Mesendoderm (in vitro differentiated cells): ENCODE measurements at regions not wholly inside any gene's neighbourhood (a gene's known extent, or its start where the extent isn't known, plus 50 kb on each side); places are given as distances from the start of the nearest gene placed in this dataset.

ENCODE experiments used
- DNase-seq: peaks from one replicate; pipeline ENCODE4 v3.0.0; 2013
- H2AK5ac ChIP-seq: 2 replicates; pipeline ENCODE4 v1.6.1; 2013; ENCODE audit warnings: low read length, inconsistent platforms
- H2BK120ac ChIP-seq: 2 replicates; pipeline ENCODE4 v1.6.1; 2013; ENCODE audit warnings: low read depth, mild to moderate bottlenecking, low read length, moderate library complexity, mixed read lengths
- H2BK15ac ChIP-seq: replicated peaks from 2 replicates; pipeline ENCODE4 v1.6.1; 2013; ENCODE audit warnings: low read depth, mild to moderate bottlenecking, moderate library complexity
- H2BK5ac ChIP-seq: 2 replicates; pipeline ENCODE4 v1.6.1; 2013; ENCODE audit warnings: low read length, inconsistent platforms
- H3K18ac ChIP-seq: 2 replicates; pipeline ENCODE4 v1.6.1; 2013; ENCODE audit warnings: mild to moderate bottlenecking, low read length, mixed read lengths
- H3K23ac ChIP-seq: one replicate; pipeline ENCODE4 v1.6.1; 2013; ENCODE audit warnings: low read length
- H3K27ac ChIP-seq: 2 replicates; pipeline ENCODE4 v1.5.1; 2013; ENCODE audit warnings: low read depth, mild to moderate bottlenecking, inconsistent platforms, low read length, moderate library complexity
- H3K27me3 ChIP-seq: 2 replicates; pipeline ENCODE4 v1.6.1; 2013; ENCODE audit warnings: low read length, control low read depth, mild to moderate bottlenecking, inconsistent platforms; ENCODE audit not compliant: insufficient read depth, poor library complexity
- H3K36me3 ChIP-seq: 2 replicates; pipeline ENCODE4 v1.6.1; 2013; ENCODE audit warnings: low read length, inconsistent platforms; ENCODE audit not compliant: control insufficient read depth, insufficient read depth
- H3K4ac ChIP-seq: one replicate; pipeline ENCODE4 v1.6.1; 2013; ENCODE audit warnings: low read depth, mild to moderate bottlenecking, low read length, moderate library complexity
- H3K4me1 ChIP-seq: 2 replicates; pipeline ENCODE4 v1.6.1; 2013; ENCODE audit warnings: low read depth, low read length, inconsistent platforms; ENCODE audit not compliant: control insufficient read depth
- H3K4me2 ChIP-seq: 2 replicates; pipeline ENCODE4 v1.6.1; 2013; ENCODE audit warnings: low read length
- H3K4me3 ChIP-seq: 2 replicates; pipeline ENCODE4 v1.5.1; 2013; ENCODE audit warnings: mild to moderate bottlenecking, low read length
- H3K56ac ChIP-seq: one replicate; pipeline ENCODE4 v1.6.1; 2013; ENCODE audit warnings: low read length
- H3K79me1 ChIP-seq: 2 replicates; pipeline ENCODE4 v1.6.1; 2013; ENCODE audit warnings: low read length, inconsistent platforms
- H3K79me2 ChIP-seq: 2 replicates; pipeline ENCODE4 v1.6.1; 2013; ENCODE audit warnings: mild to moderate bottlenecking, low read length; ENCODE audit not compliant: control insufficient read depth, insufficient read depth
- H3K9ac ChIP-seq: 2 replicates; pipeline ENCODE4 v1.6.1; 2013; ENCODE audit warnings: low read length, inconsistent platforms
- H4K5ac ChIP-seq: one replicate; pipeline ENCODE4 v1.6.1; 2013; ENCODE audit warnings: low read length
- H4K8ac ChIP-seq: one replicate; pipeline ENCODE4 v1.6.1; 2013; ENCODE audit warnings: low read depth, mild to moderate bottlenecking, control low read depth, low read length, moderate library complexity
- WGBS: extraction: QIAGEN DNeasy Blood & Tissue Kit; methylation state at CpG from one replicate; pipeline ENCODE4 v1.1.7; 2013; ENCODE audit warnings: low lambda C conversion rate, missing lambda C conversion rate; ENCODE audit not compliant: insufficient coverage; ENCODE audit errors: extremely low coverage; 5-methylcytosine and 5-hydroxymethylcytosine counted together

GRCh38 chr4:152050106-152050505 lies 289.3 kb upstream of the GATB start:
- no peaks in the 10 kb centered on the region for H3K79me2 ChIP-seq
- H2BK120ac ChIP-seq = no peak overlapping the region
- no peak overlapping the region for H3K4me3 ChIP-seq
- H2BK15ac ChIP-seq = no peak overlapping the region
- no peak overlapping the region for H4K5ac ChIP-seq
- no peak overlapping the region for H3K4me2 ChIP-seq
- no peak overlapping the region for H3K27ac ChIP-seq
- WGBS = no CpG with 5 or more reads among the region's 3 CpGs
- H3K79me1 ChIP-seq = no peaks in the 10 kb centered on the region
- no peaks in the 10 kb centered on the region for H3K27me3 ChIP-seq
- no peak for DNase-seq
- no peak overlapping the region for H3K4ac ChIP-seq
- no peak overlapping the region for H3K18ac ChIP-seq
- no peak overlapping the region for H2AK5ac ChIP-seq
- no peak overlapping the region for H3K56ac ChIP-seq
- H3K9ac ChIP-seq = no peak overlapping the region
- H3K36me3 ChIP-seq = no peaks in the 10 kb centered on the region
- no peaks in the 10 kb centered on the region for H3K4me1 ChIP-seq
- H3K23ac ChIP-seq = no peak overlapping the region
- no peak overlapping the region for H2BK5ac ChIP-seq
- H4K8ac ChIP-seq = no peak overlapping the region

GRCh38 chr4:152047451-152047850 lies 286.6 kb upstream of the GATB start:
- H3K4ac ChIP-seq = no peak overlapping the region
- H2BK5ac ChIP-seq = no peak overlapping the region
- no peak overlapping the region for H3K9ac ChIP-seq
- H3K79me2 ChIP-seq = no peaks in the 10 kb centered on the region
- no peaks in the 10 kb centered on the region for H3K4me1 ChIP-seq
- H3K4me3 ChIP-seq = no peak overlapping the region
- H3K27ac ChIP-seq = no peak overlapping the region
- H3K23ac ChIP-seq = no peak overlapping the region
- DNase-seq = peak; percentile 18
- H4K8ac ChIP-seq = no peak overlapping the region
- no peaks in the 10 kb centered on the region for H3K36me3 ChIP-seq
- H3K79me1 ChIP-seq = no peaks in the 10 kb centered on the region
- no peak overlapping the region for H3K4me2 ChIP-seq
- no peak overlapping the region for H2BK15ac ChIP-seq
- no CpG with 5 or more reads among the region's 2 CpGs for WGBS
- H3K27me3 ChIP-seq = no peaks in the 10 kb centered on the region
- H2AK5ac ChIP-seq = no peak overlapping the region
- H3K18ac ChIP-seq = no peak overlapping the region
- H4K5ac ChIP-seq = no peak overlapping the region
- no peak overlapping the region for H3K56ac ChIP-seq
- H2BK120ac ChIP-seq = no peak overlapping the region

DNA sequence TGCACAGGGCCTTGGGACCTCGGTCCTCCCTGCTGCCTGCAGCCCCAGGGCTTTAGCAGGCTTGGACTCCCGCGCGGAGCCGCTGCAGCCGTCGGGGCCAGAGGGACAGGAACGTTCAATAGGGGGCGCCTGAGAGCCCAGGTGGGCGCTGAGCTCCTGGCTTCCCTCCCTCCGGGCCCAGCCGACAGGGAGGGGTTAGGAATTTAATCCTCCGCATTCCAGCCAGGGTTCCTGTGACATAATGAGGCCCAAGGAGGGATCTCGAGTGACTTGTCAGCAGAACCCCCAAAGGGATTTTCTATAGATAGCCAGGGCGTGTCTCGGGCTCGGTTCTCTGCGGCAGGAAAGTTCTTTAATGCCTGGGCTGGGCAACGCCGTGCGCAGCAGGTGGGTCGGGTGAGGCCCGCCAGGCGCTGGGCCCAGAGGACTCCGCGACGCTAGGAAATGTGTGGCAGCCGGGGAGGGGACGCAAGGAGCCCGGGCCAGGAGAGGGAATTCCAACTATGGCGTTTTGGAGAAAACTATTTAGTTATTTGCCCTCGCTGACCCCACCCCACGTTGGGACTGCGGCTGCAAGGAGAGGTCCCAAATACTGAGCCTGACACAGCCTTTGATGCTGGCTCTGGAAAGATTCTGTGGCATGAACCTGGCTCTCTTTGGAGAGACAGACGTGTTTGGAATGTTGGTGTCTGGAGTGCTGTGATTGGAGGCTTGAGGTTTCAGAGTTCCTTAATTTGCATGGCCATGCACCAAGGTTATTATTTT lies 285.2 kb upstream of the GATB start:
- Histone ChIP-seq H3K79me2 (no peaks in the 10 kb centered on the region), H4K8ac (no peak overlapping the region), H3K18ac (peak overlapping the region; percentile 32), H3K79me1 (no peaks in the 10 kb centered on the region), H3K4me3 (peak overlapping the region; percentile 14), H2BK120ac (peak overlapping the region; percentile 56), H3K36me3 (no peaks in the 10 kb centered on the region), H3K4me2 (peak overlapping the region; percentile 69), H3K23ac (no peak overlapping the region), H3K27me3 (no peaks in the 10 kb centered on the region), H3K27ac (peak overlapping the region; percentile 27), H3K9ac (peak overlapping the region; percentile 39), H2AK5ac (no peak overlapping the region), H3K56ac (peak overlapping the region; percentile 43), H3K4me1 (no peaks in the 10 kb centered on the region), H3K4ac (no peak overlapping the region), H2BK5ac (no peak overlapping the region), H2BK15ac (no peak overlapping the region), H4K5ac (no peak overlapping the region)
- DNase-seq = peak; percentile 98
- no CpG with 5 or more reads among the region's 35 CpGs for WGBS

GRCh38 chr4:152045449-152045806 lies 284.6 kb upstream of the GATB start:
- Histone ChIP-seq H3K27ac (peak overlapping the region; percentile 27), H3K56ac (peak overlapping the region; percentile 43), H3K27me3 (no peaks in the 10 kb centered on the region), H3K79me2 (no peaks in the 10 kb centered on the region), H3K4me3 (no peak overlapping the region), H4K5ac (no peak overlapping the region), H3K4me1 (no peaks in the 10 kb centered on the region), H2BK120ac (no peak overlapping the region), H2BK5ac (no peak overlapping the region), H3K23ac (no peak overlapping the region), H2AK5ac (no peak overlapping the region), H3K4me2 (peak overlapping the region; percentile 46), H2BK15ac (no peak overlapping the region), H3K79me1 (no peaks in the 10 kb centered on the region), H3K9ac (peak overlapping the region; percentile 26), H3K4ac (no peak overlapping the region), H3K18ac (no peak overlapping the region), H4K8ac (no peak overlapping the region), H3K36me3 (no peaks in the 10 kb centered on the region)
- no CpG with 5 or more reads among the region's 10 CpGs for WGBS
- DNase-seq = no peak

- Histone ChIP-seq H3K23ac (no peak overlapping the region), H3K27me3 (no peaks in the 10 kb centered on the region)
- no CpG with 5 or more reads among the region's 9 CpGs for WGBS
These were observed 283.7 kb upstream of the GATB start for GRCh38 chr4:152044331-152045036.

More at GRCh38 chr4:152044331-152045036, 283.7 kb upstream of the GATB start:
- H3K4ac ChIP-seq = no peak overlapping the region
- no peaks in the 10 kb centered on the region for H3K36me3 ChIP-seq
- H3K79me1 ChIP-seq = no peaks in the 10 kb centered on the region
- H3K56ac ChIP-seq = no peak overlapping the region
- no peak overlapping the region for H4K5ac ChIP-seq
- H2AK5ac ChIP-seq = no peak overlapping the region
- no peak overlapping the region for H4K8ac ChIP-seq
- no peak overlapping the region for H3K4me3 ChIP-seq
- H2BK120ac ChIP-seq = no peak overlapping the region
- H3K4me2 ChIP-seq = no peak overlapping the region
- no peak overlapping the region for H3K27ac ChIP-seq
- no peak overlapping the region for H3K18ac ChIP-seq
- no peak overlapping the region for H3K9ac ChIP-seq
- H2BK15ac ChIP-seq = no peak overlapping the region
- H3K4me1 ChIP-seq = no peaks in the 10 kb centered on the region
- H3K79me2 ChIP-seq = no peaks in the 10 kb centered on the region
- no peak overlapping the region for H2BK5ac ChIP-seq
- DNase-seq = no peak
